SK-N-SH (cell line): ENCODE measurements at regions not wholly inside any gene's neighbourhood (a gene's known extent, or its start where the extent isn't known, plus 50 kb on each side); places are given as distances from the start of the nearest gene placed in this dataset.

Source experiments
- ELF1 ChIP-seq: IDR thresholded peaks from 2 replicates; pipeline ENCODE4 v1.4.0; 2012
- EP300 ChIP-seq, 2 experiments: IDR thresholded peaks; 2 replicates each; pipeline versions ENCODE4 v1.4.0 to v1.6.1; 2012; ENCODE audit warnings: borderline replicate concordance in 1 of 2, low read depth in 1 of 2, low read length in 1 of 2
- EZH2phosphoT487 ChIP-seq: fragments of 200-600 bp; sonication (generic); IDR thresholded peaks from 2 replicates; pipeline ENCODE4 v1.6.1; 2017; ENCODE audit warnings: low read depth, mixed run types, mild to moderate bottlenecking, antibody characterized with exemption, moderate library complexity, borderline replicate concordance
- FOSL2 ChIP-seq: IDR thresholded peaks from 2 replicates; pipeline ENCODE4 v1.4.0; 2012; ENCODE audit warnings: low read depth, mild to moderate bottlenecking, moderate library complexity, borderline replicate concordance
- FOXM1 ChIP-seq: IDR thresholded peaks from 2 replicates; pipeline ENCODE4 v1.4.0; 2012; ENCODE audit warnings: low read depth, mild to moderate bottlenecking
- GABPA ChIP-seq: IDR thresholded peaks from 2 replicates; pipeline ENCODE4 v1.4.0; 2012; ENCODE audit warnings: low read depth, mild to moderate bottlenecking
- POLR2AphosphoS5 ChIP-seq: IDR thresholded peaks from 2 replicates; pipeline ENCODE4 v1.6.1; 2012; ENCODE audit warnings: low read depth, low read length
- SMC3 ChIP-seq: IDR thresholded peaks from 2 replicates; pipeline ENCODE4 v1.6.1; 2012; ENCODE audit warnings: low read depth, low read length, improper control_type of control experiment
- TCF12 ChIP-seq: IDR thresholded peaks from 2 replicates; pipeline ENCODE4 v1.4.0; 2012
- YY1 ChIP-seq: IDR thresholded peaks from 2 replicates; pipeline ENCODE4 v1.4.0; 2012; ENCODE audit warnings: low read depth, mild to moderate bottlenecking
- TF ChIP-seq, protein P1 (sequence below): fragments of 200-600 bp; sonication (generic); IDR thresholded peaks from 2 replicates; pipeline ENCODE4 v1.6.1; 2017; ENCODE audit warnings: antibody characterized with exemption, mild to moderate bottlenecking, moderate library complexity

DNA sequence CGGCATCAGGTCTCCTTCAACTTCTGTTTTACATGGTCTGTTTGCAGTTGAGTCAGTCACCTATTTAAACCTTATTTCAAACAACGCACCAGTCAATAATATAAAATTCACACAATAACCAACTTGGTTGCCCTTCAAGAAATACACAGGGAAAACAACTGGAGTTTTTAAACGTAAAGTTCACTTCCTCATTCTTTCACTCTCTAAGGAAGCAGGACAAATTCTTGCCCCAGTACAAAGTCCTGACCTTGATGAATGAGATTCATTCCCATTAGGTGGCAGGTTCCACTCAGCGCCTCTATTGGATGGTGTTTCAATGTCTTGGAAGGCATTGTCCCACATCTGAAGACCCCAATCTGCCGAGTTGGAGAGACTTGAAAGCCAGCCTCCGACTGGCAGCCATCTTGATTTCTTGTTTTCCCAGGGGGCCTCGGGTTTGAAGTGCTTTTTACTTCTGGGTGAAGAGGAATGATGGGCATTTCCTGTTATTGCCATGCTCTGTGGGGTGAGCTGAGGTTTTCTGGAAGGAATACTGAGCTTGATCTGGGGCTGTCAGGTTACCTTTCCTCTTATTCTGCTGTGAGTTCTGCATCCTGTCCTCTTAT lies 105.0 kb downstream of the ACER2 start:
- TF ChIP-seq, protein P1, sequence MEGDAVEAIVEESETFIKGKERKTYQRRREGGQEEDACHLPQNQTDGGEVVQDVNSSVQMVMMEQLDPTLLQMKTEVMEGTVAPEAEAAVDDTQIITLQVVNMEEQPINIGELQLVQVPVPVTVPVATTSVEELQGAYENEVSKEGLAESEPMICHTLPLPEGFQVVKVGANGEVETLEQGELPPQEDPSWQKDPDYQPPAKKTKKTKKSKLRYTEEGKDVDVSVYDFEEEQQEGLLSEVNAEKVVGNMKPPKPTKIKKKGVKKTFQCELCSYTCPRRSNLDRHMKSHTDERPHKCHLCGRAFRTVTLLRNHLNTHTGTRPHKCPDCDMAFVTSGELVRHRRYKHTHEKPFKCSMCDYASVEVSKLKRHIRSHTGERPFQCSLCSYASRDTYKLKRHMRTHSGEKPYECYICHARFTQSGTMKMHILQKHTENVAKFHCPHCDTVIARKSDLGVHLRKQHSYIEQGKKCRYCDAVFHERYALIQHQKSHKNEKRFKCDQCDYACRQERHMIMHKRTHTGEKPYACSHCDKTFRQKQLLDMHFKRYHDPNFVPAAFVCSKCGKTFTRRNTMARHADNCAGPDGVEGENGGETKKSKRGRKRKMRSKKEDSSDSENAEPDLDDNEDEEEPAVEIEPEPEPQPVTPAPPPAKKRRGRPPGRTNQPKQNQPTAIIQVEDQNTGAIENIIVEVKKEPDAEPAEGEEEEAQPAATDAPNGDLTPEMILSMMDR = no peak
- TF ChIP-seq EZH2phosphoT487 (no peak), POLR2AphosphoS5 (no peak), SMC3 (no peak), GABPA (no peak), ELF1 (no peak), TCF12 (no peak), EP300 (IDR thresholded peaks at IDR 0.05; ENCODE audit: borderline replicate concordance in 1 of 2, low read depth in 1 of 2, low read length in 1 of 2) (no peak), YY1 (no peak), FOSL2 (no peak), FOXM1 (no peak)
